ENCODE measurements at regions not wholly inside any gene's neighbourhood (a gene's known extent, or its start where the extent isn't known, plus 50 kb on each side); places are given as distances from the start of the nearest gene placed in this dataset.

DNA sequence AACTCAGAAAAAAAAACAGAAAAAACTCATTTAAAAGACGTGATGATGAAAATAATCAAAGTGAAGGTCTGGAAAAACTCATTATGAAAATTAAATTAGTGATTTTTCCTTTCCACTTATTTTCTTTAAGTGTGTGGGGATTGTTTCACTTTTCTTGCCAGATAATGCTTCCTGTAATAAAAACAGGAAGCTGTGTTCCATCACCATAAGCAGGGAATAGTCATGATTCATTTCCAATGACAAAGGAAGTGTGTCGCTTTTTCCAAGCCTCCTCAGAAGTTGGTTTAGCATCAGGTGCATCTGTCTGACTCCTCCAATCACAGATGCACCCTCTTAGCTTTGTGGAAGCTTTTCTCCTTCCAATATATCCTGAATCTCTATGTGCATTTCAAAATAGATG, 2068.7 kb downstream of the MAT2B start:
- RAD21 ChIA-PET (ENCODE audit: unreplicated experiment): no interaction called here
- Histone ChIP-seq H4K20me1 (ENCODE audit: control insufficient read depth, insufficient read depth) (no peaks in the 10 kb centered on the region), H3K9me3 (replicated peaks; ENCODE audit: control insufficient read depth, insufficient read depth, low read length) (no peaks in the 10 kb centered on the region), H3K4me2 (ENCODE audit: control insufficient read depth, insufficient read depth) (no peak overlapping the region), H3K4me3 (no peak overlapping the region), H2AFZ (ENCODE audit: control insufficient read depth, low read depth, low read length) (no peak overlapping the region), H3K79me2 (ENCODE audit: control insufficient read depth, insufficient read depth, low read length) (no peaks in the 10 kb centered on the region), H3K9ac (ENCODE audit: control insufficient read depth, insufficient read depth, low read length) (no peak overlapping the region), H3K27me3 (replicated peaks in 1 of 2; ENCODE audit: control insufficient read depth in 2 of 2, insufficient read depth in 2 of 2, low read length in 1 of 2) (no peaks in the 10 kb centered on the region), H3K36me3 (ENCODE audit: control insufficient read depth in 2 of 2, insufficient read depth in 2 of 2, low read length in 1 of 2) (no peaks in the 10 kb centered on the region), H3K27ac (ENCODE audit: control insufficient read depth, insufficient read depth) (no peak overlapping the region), H3K4me1 (ENCODE audit: control insufficient read depth, insufficient read depth, low read length) (no peaks in the 10 kb centered on the region)
- POLR2A ChIA-PET: no interaction called here
- TF ChIP-seq NBN (IDR thresholded peaks at IDR 0.05): no peak
- TF ChIP-seq STAT1 (conservative IDR thresholded peaks at IDR 0.05): no peak
- no peak for TF ChIP-seq ASH2L (IDR thresholded peaks at IDR 0.05; ENCODE audit: borderline replicate concordance, low read depth)
- TF ChIP-seq TARDBP (IDR thresholded peaks at IDR 0.05; ENCODE audit: borderline replicate concordance): no peak
- TF ChIP-seq, protein P1, sequence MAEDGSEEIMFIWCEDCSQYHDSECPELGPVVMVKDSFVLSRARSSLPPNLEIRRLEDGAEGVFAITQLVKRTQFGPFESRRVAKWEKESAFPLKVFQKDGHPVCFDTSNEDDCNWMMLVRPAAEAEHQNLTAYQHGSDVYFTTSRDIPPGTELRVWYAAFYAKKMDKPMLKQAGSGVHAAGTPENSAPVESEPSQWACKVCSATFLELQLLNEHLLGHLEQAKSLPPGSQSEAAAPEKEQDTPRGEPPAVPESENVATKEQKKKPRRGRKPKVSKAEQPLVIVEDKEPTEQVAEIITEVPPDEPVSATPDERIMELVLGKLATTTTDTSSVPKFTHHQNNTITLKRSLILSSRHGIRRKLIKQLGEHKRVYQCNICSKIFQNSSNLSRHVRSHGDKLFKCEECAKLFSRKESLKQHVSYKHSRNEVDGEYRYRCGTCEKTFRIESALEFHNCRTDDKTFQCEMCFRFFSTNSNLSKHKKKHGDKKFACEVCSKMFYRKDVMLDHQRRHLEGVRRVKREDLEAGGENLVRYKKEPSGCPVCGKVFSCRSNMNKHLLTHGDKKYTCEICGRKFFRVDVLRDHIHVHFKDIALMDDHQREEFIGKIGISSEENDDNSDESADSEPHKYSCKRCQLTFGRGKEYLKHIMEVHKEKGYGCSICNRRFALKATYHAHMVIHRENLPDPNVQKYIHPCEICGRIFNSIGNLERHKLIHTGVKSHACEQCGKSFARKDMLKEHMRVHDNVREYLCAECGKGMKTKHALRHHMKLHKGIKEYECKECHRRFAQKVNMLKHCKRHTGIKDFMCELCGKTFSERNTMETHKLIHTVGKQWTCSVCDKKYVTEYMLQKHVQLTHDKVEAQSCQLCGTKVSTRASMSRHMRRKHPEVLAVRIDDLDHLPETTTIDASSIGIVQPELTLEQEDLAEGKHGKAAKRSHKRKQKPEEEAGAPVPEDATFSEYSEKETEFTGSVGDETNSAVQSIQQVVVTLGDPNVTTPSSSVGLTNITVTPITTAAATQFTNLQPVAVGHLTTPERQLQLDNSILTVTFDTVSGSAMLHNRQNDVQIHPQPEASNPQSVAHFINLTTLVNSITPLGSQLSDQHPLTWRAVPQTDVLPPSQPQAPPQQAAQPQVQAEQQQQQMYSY (CRISPR knock-in tag; IDR thresholded peaks at IDR 0.05): no peak
- 2% methylated on average over 2 of the region's 2 CpGs for WGBS (ENCODE audit: insufficient coverage, insufficient replicate concordance, low lambda C conversion rate, missing lambda C conversion rate)
- FAIRE-seq (no peak), DNase-seq (ENCODE audit: low read depth, low spot score) (no peak), ATAC-seq (no peak)
- in situ Hi-C loops (cut with MboI): no loop called here
- CTCF ChIA-PET: interaction anchor here (0.7 to 1.0 kb wide), 2 partner anchors 57 to 139 kb away, joined by 3 read pairs; no protein-coding TSS in a partner anchor
- no TSS peak for BruUV-seq (replicated peaks)
- intact Hi-C loops (cut with micrococcal nuclease; ENCODE audit: unreplicated experiment): no loop called here
- SMC1A ChIA-PET (ENCODE audit: uncharacterized antibody, unreplicated experiment): no interaction called here

All from GM12878 (cell line).